GDM1 (cell line): ENCODE measurements at regions not wholly inside any gene's neighbourhood (a gene's known extent, or its start where the extent isn't known, plus 50 kb on each side); places are given as distances from the start of the nearest gene placed in this dataset.

Experiments
- DNase-seq: peaks from one replicate; lab custom pipeline; 2025; lab: John Stamatoyannopoulos, UW

GRCh38 chr10:10367264-10367663, 650.4 kb upstream of the CELF2 start:
- no peak for DNase-seq

GRCh38 chr10:10368951-10369576, 648.6 kb upstream of the CELF2 start:
- DNase-seq, result no peak

- DNase-seq, result no peak
Measured at GRCh38 chr10:10385831-10386230, 631.8 kb upstream of the CELF2 start.

GRCh38 chr10:10389182-10389581, 628.5 kb upstream of the CELF2 start:
- DNase-seq, result no peak

- DNase-seq, result no peak
Measured at GRCh38 chr10:10392511-10392910, 625.2 kb upstream of the CELF2 start.

- no peak for DNase-seq
Measured at GRCh38 chr10:10394933-10395658, 622.6 kb upstream of the CELF2 start.

GRCh38 chr10:10396601-10397000, 621.1 kb upstream of the CELF2 start:
- DNase-seq, result no peak

- no peak for DNase-seq
Measured at GRCh38 chr10:10397906-10398305, 619.8 kb upstream of the CELF2 start.

GRCh38 chr10:10403762-10404161, 613.9 kb upstream of the CELF2 start:
- no peak for DNase-seq

GRCh38 chr10:10417671-10418070, 600.0 kb upstream of the CELF2 start:
- DNase-seq, result no peak

GRCh38 chr10:10418387-10418786, 599.3 kb upstream of the CELF2 start:
- no peak for DNase-seq

GRCh38 chr10:10421071-10421470, 596.6 kb upstream of the CELF2 start:
- no peak for DNase-seq

GRCh38 chr10:10431422-10432066, 586.1 kb upstream of the CELF2 start:
- no peak for DNase-seq

- DNase-seq, result no peak
Measured at GRCh38 chr10:10432296-10433035, 585.2 kb upstream of the CELF2 start.

- DNase-seq, result no peak
Measured at GRCh38 chr10:10434312-10434711, 583.4 kb upstream of the CELF2 start.

GRCh38 chr10:10437886-10438285, 579.8 kb upstream of the CELF2 start:
- no peak for DNase-seq

- no peak for DNase-seq
Measured at GRCh38 chr10:10438335-10439100, 579.2 kb upstream of the CELF2 start.

- no peak for DNase-seq
Measured at GRCh38 chr10:10456856-10457255, 560.8 kb upstream of the CELF2 start.

GRCh38 chr10:10460451-10460850, 557.2 kb upstream of the CELF2 start:
- no peak for DNase-seq

- no peak for DNase-seq
Measured at GRCh38 chr10:10462151-10462941, 555.3 kb upstream of the CELF2 start.

GRCh38 chr10:10471758-10472157, 545.9 kb upstream of the CELF2 start:
- no peak for DNase-seq
